ENCODE measurements at regions not wholly inside any gene's neighbourhood (a gene's known extent, or its start where the extent isn't known, plus 50 kb on each side); places are given as distances from the start of the nearest gene placed in this dataset.
A peak's percentile ranks its signal among the peaks of the same experiment; 100 is the strongest.

- Histone ChIP-seq H3K4me3 (no peak overlapping the region), H3K4me2 (ENCODE audit: control insufficient read depth, insufficient read depth) (no peak overlapping the region), H3K27ac (ENCODE audit: control insufficient read depth, insufficient read depth) (no peak overlapping the region), H4K20me1 (ENCODE audit: control insufficient read depth, insufficient read depth) (no peaks in the 10 kb centered on the region), H3K36me3 (ENCODE audit: control insufficient read depth in 2 of 2, insufficient read depth in 2 of 2, low read length in 1 of 2) (no peaks in the 10 kb centered on the region), H3K9me3 (replicated peaks; ENCODE audit: control insufficient read depth, insufficient read depth, low read length) (no peaks in the 10 kb centered on the region), H2AFZ (ENCODE audit: control insufficient read depth, low read depth, low read length) (no peak overlapping the region), H3K79me2 (ENCODE audit: control insufficient read depth, insufficient read depth, low read length) (no peaks in the 10 kb centered on the region), H3K27me3 (replicated peaks in 1 of 2; ENCODE audit: control insufficient read depth in 2 of 2, insufficient read depth in 2 of 2, low read length in 1 of 2) (no peaks in the 10 kb centered on the region), H3K4me1 (ENCODE audit: control insufficient read depth, insufficient read depth, low read length) (no peaks in the 10 kb centered on the region), H3K9ac (ENCODE audit: control insufficient read depth, insufficient read depth, low read length) (no peak overlapping the region)
- intact Hi-C loops (cut with micrococcal nuclease; ENCODE audit: unreplicated experiment) (loop anchor here (2.0 to 10.0 kb wide), 3 partner anchors 419 to 731 kb away; no protein-coding TSS in a partner anchor), in situ Hi-C loops (cut with MboI) (no loop called here)
- TF ChIP-seq MEF2B (IDR thresholded peaks at IDR 0.05; ENCODE audit: partially characterized antibody, poor library complexity, severe bottlenecking): no peak
- TF ChIP-seq RUNX3 (IDR thresholded peaks at IDR 0.05; ENCODE audit: low read length): no peak
- peak; percentile 32 to 38 (median 36); a peak in 4 of 6 replicates for TF ChIP-seq CTCF (IDR thresholded peaks at IDR 0.05 in 2 of 3, conservative IDR thresholded peaks at IDR 0.05 in 1 of 3; ENCODE audit: control insufficient read depth in 2 of 3, extremely low read depth in 1 of 3, insufficient read depth in 1 of 3, low read depth in 3 of 3, low read length in 3 of 3)
- no peak for TF ChIP-seq DPF2 (IDR thresholded peaks at IDR 0.05)
- no peak for TF ChIP-seq RB1 (IDR thresholded peaks at IDR 0.05; ENCODE audit: borderline replicate concordance)
- no peak for TF ChIP-seq HCFC1 (IDR thresholded peaks at IDR 0.05; ENCODE audit: low read length)
- TF ChIP-seq RAD21 (IDR thresholded peaks at IDR 0.05; ENCODE audit: insufficient read depth, low read depth, low read length): peak; percentile 43
- RAD21 ChIA-PET (ENCODE audit: unreplicated experiment): interaction anchor here (0.6 kb wide), 1 partner anchor 1044 kb away, joined by 3 read pairs; no protein-coding TSS in a partner anchor
- DNase-seq (ENCODE audit: low read depth, low spot score) (no peak), ATAC-seq (peak; percentile 59), FAIRE-seq (no peak)
- POLR2A ChIA-PET: no interaction called here
- BruUV-seq (replicated peaks): no TSS peak
- 20% methylated on average over 3 of the region's 3 CpGs for WGBS (ENCODE audit: insufficient coverage, insufficient replicate concordance, low lambda C conversion rate, missing lambda C conversion rate)
- CTCF ChIA-PET: interaction anchor here (1.0 to 1.8 kb wide), 6 partner anchors 16 to 474 kb away, joined by 3 to 5 read pairs (median 4); no protein-coding TSS in a partner anchor
- SMC1A ChIA-PET (ENCODE audit: uncharacterized antibody, unreplicated experiment): interaction anchor here (0.6 kb wide), 1 partner anchor 470 kb away, joined by 4 read pairs; no protein-coding TSS in a partner anchor
Observed at GRCh38 chr2:192286093-192286701, 91.5 kb upstream of the TMEFF2 start.

Data from GM12878 (cell line).